ENCODE measurements at regions not wholly inside any gene's neighbourhood (a gene's known extent, or its start where the extent isn't known, plus 50 kb on each side); places are given as distances from the start of the nearest gene placed in this dataset.
"Not testable (repeated sequence)": the region's sequence is repeated elsewhere in the genome, so short reads cannot be mapped to it uniquely, and the experiment has no call there.

GRCh38 chr5:121105921-121106320 lies 641.8 kb downstream of the PRR16 start:
- no peak for DNase-seq (ENCODE audit: low spot score)

DNA sequence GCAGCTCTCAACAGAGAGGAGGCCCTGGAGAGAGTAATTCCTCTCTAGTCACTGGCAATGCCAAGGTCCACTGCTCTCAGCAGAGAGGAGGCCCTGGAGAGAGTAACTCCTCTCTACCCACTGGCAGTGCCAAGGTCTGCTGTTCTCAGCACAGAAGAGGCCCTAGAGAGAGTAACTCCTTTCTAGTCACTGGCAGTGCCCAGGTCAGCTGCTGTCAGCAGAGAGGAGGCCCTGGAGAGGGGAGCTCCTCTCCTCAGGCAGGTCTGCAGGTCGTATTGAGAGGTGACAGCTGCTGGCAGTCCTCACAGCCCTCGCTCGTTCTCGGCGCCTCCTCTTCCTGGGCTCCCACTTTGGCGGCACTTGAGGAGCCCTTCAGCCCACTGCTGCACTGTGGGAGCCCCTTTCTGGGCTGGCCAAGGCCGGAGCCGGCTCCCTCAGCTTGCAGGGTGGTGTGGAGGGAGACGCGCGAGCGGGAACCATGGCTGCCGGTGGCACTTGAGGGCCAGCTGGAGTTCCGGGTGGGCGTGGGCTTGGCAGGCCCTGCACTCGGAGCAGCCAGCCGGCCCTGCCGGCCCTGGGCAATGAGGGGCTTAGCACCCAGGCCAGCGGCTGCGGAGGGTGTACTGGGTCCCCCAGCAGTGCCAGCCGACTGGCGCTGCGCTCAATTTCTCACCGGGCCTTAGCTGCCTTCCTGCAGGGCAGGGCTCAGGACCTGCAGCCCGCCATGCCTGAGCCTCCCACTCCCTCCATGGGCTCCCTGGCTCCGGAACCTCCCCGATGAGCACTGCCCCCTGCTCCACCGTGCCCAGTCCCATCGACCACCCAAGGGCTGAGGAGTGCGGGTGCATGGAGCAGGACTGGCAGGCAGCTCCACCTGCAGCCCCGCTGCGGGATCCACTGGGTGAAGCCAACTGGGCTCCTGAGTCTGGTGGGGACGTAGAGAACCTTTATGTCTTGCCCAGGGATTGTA lies 642.9 kb downstream of the PRR16 start:
- not testable (repeated sequence) for DNase-seq (ENCODE audit: low spot score)

DNA sequence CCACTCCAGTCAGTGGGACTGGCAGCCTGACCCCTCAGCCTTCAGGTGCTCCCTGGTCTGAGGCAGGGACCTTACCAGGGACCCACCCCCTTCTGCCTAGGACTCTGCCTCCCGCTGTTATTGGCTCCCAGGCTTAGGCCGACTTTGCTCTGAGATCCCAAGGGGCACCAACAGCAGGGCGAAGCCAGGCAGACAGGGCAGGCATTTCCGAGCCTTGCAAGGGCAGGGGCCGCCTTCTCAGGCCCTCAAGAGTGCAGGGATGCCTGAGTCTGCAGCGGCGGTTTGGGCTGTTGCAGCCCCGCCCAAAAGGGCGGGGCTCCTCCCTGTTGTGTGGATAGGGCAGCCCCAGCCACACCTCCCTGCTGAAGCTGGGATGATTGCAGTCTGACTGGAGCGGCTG lies 644.6 kb downstream of the PRR16 start:
- no peak for DNase-seq (ENCODE audit: low spot score)

DNA sequence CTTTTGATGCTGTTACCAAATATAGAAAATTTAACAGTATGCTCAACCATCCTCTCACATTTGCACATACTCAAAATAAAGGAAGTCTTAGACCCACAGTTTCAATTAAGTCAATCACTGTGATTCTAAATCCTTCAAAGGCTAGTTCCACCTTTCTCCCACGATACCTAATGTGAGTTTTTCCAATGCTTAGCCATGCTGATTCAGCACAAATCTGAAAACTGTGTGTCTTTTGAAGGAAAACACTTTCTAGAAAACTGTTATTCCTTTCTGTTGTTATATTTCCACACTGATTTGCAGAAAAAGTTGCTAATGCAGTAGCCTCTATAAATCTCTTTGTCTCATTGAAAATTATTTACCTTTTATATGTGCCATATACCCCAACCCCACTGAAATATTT lies 645.7 kb downstream of the PRR16 start:
- no peak for DNase-seq (ENCODE audit: low spot score)

DNA sequence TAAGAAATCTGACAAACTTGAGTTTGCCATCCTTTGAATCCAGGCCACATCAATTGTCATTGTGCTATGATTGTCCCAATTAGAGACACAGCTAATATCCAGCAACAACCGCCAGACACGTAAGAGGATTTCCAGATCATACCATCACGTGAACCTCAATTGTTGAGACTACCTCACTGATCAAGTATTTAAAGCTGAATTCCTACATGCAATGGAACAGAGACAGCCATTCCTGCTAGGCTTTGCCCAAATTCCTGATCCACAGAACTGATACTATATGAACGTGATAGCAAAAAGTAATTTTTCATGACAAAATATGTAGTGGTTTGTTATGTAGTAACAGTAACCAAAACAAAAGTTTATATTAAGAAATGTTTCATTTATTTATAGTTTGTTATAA lies 657.7 kb downstream of the PRR16 start:
- no peak for DNase-seq (ENCODE audit: low spot score)

DNA sequence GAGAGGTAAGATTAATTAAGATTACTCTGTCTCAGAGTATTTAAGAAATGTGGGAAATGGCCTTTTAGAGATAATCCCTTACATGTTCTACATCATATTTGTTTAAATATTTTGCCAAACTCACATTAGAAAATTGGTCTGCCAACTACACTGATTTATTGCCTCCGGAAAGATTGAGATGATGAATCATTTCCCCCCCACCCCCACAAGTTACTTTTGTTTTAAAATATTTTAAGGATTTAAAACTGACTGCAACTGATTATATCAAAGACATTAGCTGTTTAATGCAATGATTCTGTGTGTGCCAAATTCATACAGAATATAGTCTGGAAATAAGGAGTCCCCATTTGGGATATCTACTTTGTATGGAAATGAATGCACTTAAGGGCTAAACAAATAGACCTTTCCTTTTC lies 674.4 kb downstream of the PRR16 start:
- DNase-seq (ENCODE audit: low spot score) = no peak

DNA sequence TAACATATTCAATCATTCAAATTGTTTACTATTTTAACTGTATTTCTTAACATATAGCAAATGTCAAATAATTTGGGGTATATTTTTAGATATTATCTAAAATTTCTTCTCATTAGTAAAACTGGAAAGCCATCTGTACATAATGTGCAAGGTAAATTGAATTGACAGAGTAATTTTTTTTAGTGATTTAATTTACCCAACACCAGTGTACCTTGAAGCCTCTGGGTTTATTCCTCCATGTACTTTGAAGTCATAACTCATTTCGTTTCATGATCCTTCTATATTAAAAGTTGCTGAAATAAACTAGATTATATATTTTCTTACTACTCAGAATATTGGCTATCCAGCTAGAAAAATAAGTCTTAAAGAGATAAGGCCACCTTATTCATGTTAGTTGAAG lies 674.9 kb downstream of the PRR16 start:
- DNase-seq (ENCODE audit: low spot score) = no peak

GRCh38 chr5:121144764-121145163 lies 680.7 kb downstream of the PRR16 start:
- no peak for DNase-seq (ENCODE audit: low spot score)

- no peak for DNase-seq (ENCODE audit: low spot score)
Observed at GRCh38 chr5:121151534-121151933, 687.4 kb downstream of the PRR16 start.

GRCh38 chr5:121152411-121152810 lies 688.3 kb downstream of the PRR16 start:
- DNase-seq (ENCODE audit: low spot score) = no peak

DNA sequence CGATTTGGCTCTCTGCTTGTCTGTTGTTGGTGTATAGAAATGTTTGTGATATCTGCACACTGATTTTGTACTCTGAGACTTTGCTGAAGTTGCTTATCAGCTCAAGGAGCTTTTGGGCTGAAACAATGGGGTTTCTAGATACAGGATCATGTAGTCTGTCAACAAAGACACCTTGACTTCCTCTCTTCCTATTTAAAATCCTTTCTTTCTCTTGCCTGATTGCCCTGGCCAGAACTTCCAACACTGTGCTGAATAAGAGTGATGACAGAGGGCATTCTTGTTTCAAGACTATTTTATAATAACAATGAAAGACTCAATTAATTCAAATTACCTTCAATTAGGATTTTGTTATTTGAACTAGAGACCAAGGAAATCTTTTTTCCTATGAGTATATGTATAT lies 692.5 kb downstream of the PRR16 start:
- no peak for DNase-seq (ENCODE audit: low spot score)

GRCh38 chr5:121158451-121158850 lies 693.2 kb upstream of the FTMT start:
- DNase-seq (ENCODE audit: low spot score) = no peak

DNA sequence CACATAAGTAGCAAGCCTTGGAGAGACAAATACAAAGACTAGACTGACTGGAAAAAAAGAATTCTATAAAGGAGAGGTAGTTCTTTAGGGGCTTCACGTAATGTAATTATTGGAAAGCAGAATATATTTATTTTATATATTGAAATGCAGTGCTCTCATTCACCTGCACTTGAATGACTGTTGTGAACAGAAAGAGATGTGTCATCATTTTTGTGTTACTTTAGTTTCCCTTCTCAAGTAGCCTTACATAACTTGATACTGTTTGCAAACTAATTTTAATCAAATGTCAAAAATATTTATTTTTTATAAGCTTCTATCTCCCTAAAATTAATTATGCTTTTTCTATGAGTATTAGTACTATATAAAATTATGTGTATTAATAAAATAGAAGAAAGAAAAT lies 691.1 kb upstream of the FTMT start:
- DNase-seq (ENCODE audit: low spot score) = no peak

DNA sequence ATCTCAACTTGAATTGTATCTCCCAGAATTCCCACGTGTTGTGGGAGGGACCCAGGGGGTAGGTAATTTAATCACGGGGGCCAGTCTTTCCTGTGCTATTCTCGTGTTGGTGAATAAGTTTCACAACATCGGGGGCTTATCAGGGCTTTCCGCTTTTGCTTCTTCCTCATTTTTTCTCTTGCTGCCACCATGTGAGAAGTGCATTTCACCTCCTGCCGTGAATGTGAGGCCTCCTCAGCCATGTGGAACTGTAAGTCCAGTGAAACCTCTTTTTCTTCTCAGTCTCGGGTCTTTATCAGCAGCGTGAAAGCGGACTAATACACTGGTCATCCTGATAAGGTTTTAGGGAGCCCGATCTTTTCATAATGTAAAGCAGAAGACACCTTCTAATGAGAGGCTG lies 687.0 kb upstream of the FTMT start:
- no peak for DNase-seq (ENCODE audit: low spot score)

DNA sequence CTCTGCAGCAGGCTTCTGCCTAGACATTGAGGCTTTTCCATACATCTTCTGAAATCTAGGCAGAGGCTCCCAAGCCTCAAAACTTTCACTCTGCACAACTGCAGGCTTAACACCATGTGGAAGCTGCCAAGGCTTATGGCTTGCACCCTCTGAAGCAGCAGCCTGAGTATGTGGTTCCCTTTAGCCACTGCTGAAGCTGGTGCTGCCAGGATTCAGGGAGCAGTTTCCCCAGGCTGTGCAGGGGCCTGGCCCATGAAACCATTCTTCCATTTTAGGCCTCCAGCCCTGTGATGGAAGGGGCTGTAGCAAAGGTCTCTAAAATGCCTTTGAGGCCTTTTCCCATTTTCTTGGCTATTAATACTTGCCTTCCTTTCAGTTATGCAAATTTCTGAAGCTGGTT lies 680.3 kb upstream of the FTMT start:
- no peak for DNase-seq (ENCODE audit: low spot score)

- no peak for DNase-seq (ENCODE audit: low spot score)
Observed at GRCh38 chr5:121171834-121172233, 679.8 kb upstream of the FTMT start.

DNA sequence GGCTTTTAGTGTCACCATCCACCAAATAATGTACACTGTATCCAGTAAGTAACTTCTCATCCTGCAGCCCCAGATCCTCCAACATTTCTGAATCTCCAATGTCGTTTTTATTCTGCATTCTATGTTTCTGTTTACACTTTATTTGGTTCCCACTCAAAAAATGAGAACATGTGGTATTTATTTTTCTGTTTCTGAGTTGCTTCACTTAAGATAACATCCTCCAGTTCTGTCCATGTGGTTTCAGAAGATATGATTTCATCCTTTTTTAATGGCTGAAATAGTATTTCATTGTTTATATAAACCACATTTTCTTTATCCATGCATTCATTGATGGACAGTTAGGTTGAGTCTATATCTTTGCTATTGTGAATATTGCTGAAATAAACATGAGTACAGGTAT lies 677.3 kb upstream of the FTMT start:
- DNase-seq (ENCODE audit: low spot score) = no peak

- no peak for DNase-seq (ENCODE audit: low spot score)
Observed at GRCh38 chr5:121175986-121176385, 675.7 kb upstream of the FTMT start.

DNA sequence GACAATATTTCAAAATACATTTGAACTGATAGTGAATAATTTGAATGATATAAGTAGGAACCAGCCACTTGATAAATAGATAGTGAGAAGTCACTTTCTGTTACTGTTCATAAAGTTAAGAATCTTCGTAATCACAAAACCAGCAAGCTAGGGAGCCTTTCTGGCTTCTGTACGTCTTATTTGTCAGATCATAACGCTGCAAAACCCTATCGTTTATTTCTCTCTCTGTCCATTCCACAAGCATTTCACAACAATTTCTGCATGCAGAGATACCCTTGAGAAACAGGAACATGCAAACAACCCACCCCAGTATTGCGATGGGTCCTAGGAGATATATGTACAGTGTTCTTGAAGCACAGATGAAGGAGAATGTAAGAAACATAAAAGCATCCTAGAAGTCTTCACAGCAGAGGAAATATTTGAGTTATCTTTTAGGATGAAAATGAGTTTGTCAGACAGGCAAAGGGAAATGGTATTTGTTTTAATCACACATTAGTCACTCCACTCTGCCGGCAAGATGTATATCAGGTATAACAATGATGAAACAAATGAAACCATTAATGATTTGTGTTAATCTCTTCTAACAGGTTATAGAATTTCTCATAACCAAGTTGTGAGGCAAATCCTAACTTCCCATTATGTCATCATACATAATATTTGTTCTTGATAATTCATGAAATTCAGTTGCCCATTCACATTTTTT lies 668.7 kb upstream of the FTMT start:
- DNase-seq (ENCODE audit: low spot score) = no peak

DNA sequence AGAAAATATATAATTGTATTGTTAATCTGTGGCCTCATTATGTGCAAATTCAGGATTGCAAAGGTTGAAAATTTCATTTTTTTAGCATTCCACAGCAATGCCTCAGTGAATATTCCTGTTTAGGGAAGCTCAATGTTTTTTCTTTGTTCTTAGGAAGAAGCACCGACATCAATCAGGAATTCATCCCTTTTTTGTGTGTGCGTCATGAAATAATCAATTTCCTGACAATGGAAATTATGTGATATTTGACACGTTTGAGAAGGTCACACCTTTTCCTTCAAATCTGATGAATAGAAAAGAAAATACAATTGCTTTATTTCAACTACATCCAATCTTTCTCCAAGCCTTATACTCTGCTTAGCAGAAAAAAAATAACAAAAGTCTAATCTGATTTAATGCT lies 662.8 kb upstream of the FTMT start:
- no peak for DNase-seq (ENCODE audit: low spot score)

DNA sequence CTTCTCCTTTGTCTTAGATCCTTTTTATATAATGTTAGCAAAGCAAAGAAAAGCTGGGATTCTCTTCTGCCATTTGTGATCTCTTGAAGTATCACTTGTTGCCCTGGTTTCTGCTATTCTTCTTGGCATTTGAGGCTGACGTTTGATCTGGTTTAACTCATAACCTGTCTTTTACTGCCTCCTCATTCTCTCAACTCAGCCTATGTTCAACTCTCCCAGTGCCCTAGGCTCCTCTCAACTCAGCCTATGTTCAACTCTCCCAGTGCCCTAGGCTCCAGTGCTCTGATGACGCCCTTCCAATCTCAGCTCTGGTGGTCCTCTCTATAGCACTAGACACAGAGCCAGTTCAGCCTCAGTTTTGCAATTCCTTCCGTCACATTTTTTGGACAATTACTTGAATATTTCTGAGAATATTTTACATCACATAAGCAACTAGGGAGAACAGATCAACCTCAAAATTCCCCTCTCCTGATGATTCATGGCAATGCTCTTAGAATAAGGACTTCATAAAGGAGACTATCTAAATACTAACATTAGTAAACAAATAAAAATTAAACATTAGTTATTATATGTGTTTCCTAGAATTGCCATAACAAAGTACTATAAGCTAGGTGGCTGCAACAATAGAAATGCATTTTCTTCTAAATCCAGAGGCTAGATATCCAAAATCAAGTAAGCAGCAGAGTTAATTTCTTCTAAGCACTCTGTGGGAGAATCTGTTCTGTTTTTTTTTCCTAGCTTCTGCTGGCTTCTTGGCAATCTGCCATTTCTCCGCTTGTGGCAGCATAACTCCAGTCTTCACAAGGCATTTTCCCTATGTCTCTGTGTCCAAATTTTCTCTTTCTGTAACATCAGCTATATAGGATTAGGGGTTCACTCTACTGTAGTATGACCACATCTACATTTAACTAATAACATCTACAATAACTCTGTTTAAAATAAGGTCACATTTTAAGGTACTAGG lies 662.1 kb upstream of the FTMT start:
- DNase-seq (ENCODE audit: low spot score) = peak; percentile 55

Data from Ammon's horn (tissue), 1 donor.